Trophoblast cell (in vitro differentiated cells and primary cell): ENCODE measurements at regions not wholly inside any gene's neighbourhood (a gene's known extent, or its start where the extent isn't known, plus 50 kb on each side); places are given as distances from the start of the nearest gene placed in this dataset.

Source experiments
- DNase-seq, 2 donors: peaks; one replicate each; pipeline ENCODE4 v3.0.0-alpha.2; 2016
- H2AFZ ChIP-seq: 2 replicates; pipeline ENCODE4 v1.6.1; 2013; ENCODE audit warnings: low read length, moderate library complexity, mild to moderate bottlenecking; ENCODE audit not compliant: insufficient read depth, poor library complexity
- H2AK5ac ChIP-seq: 2 replicates; pipeline ENCODE4 v1.6.1; 2013; ENCODE audit warnings: mild to moderate bottlenecking, low read length
- H2BK120ac ChIP-seq: 2 replicates; pipeline ENCODE4 v1.6.1; 2013; ENCODE audit warnings: low read length, mild to moderate bottlenecking, moderate library complexity; ENCODE audit not compliant: insufficient read depth, poor library complexity
- H2BK12ac ChIP-seq: 2 replicates; pipeline ENCODE4 v1.6.1; 2013; ENCODE audit warnings: mild to moderate bottlenecking, low read length, moderate library complexity
- H2BK5ac ChIP-seq: 2 replicates; pipeline ENCODE4 v1.6.1; 2013; ENCODE audit warnings: low read length, low read depth, moderate library complexity, mild to moderate bottlenecking; ENCODE audit not compliant: poor library complexity
- H3K14ac ChIP-seq: 2 replicates; pipeline ENCODE4 v1.6.1; 2013; ENCODE audit warnings: mild to moderate bottlenecking, low read length
- H3K18ac ChIP-seq: 2 replicates; pipeline ENCODE4 v1.6.1; 2013; ENCODE audit warnings: mild to moderate bottlenecking, low read length
- H3K23ac ChIP-seq: 2 replicates; pipeline ENCODE4 v1.6.1; 2013; ENCODE audit warnings: low read length
- H3K27ac ChIP-seq: 2 replicates; pipeline ENCODE4 v1.5.1; 2013; ENCODE audit warnings: low read depth, mild to moderate bottlenecking, inconsistent platforms, low read length, moderate library complexity
- H3K27me3 ChIP-seq: 2 replicates; pipeline ENCODE4 v1.6.1; 2013; ENCODE audit warnings: inconsistent platforms, mild to moderate bottlenecking, low read length, moderate library complexity; ENCODE audit not compliant: insufficient read depth
- H3K36me3 ChIP-seq, 2 experiments: 1 replicate in 1 of 2; 2 replicates in 1 of 2; pipeline ENCODE4 v1.6.1; 2013; ENCODE audit warnings: low read length in 2 of 2, mild to moderate bottlenecking in 2 of 2, moderate library complexity in 1 of 2; ENCODE audit not compliant: insufficient read depth in 2 of 2, control insufficient read depth in 1 of 2
- H3K4ac ChIP-seq: 2 replicates; pipeline ENCODE4 v1.6.1; 2013; ENCODE audit warnings: low read depth, mild to moderate bottlenecking, low read length, moderate library complexity
- H3K4me1 ChIP-seq, 2 experiments: 1 replicate in 1 of 2; 2 replicates in 1 of 2; pipeline ENCODE4 v1.6.1; 2013; ENCODE audit warnings: low read length in 2 of 2, mild to moderate bottlenecking in 2 of 2, moderate library complexity in 1 of 2; ENCODE audit not compliant: insufficient read depth in 2 of 2, control insufficient read depth in 1 of 2
- H3K4me2 ChIP-seq: 2 replicates; pipeline ENCODE4 v1.6.1; 2013; ENCODE audit warnings: inconsistent platforms, mild to moderate bottlenecking, low read length, moderate library complexity
- H3K4me3 ChIP-seq: 2 replicates; pipeline ENCODE4 v1.5.1; 2013; ENCODE audit warnings: mild to moderate bottlenecking, low read depth, low read length, inconsistent platforms
- H3K79me1 ChIP-seq: one replicate; pipeline ENCODE4 v1.6.1; 2013; ENCODE audit warnings: low read length
- H3K79me2 ChIP-seq: 2 replicates; pipeline ENCODE4 v1.6.1; 2013; ENCODE audit warnings: low read length, mild to moderate bottlenecking; ENCODE audit not compliant: control insufficient read depth, insufficient read depth, poor library complexity
- H3K9ac ChIP-seq: 2 replicates; pipeline ENCODE4 v1.6.1; 2013; ENCODE audit warnings: mild to moderate bottlenecking, low read length
- H3K9me3 ChIP-seq: 2 replicates; pipeline ENCODE4 v1.6.1; 2013; ENCODE audit warnings: low read depth, mild to moderate bottlenecking, control low read depth, inconsistent platforms, low read length; ENCODE audit not compliant: insufficient read depth
- H4K12ac ChIP-seq: 2 replicates; pipeline ENCODE4 v1.6.1; 2013; ENCODE audit warnings: low read depth, mild to moderate bottlenecking, low read length, moderate library complexity
- H4K8ac ChIP-seq: 2 replicates; pipeline ENCODE4 v1.6.1; 2013; ENCODE audit warnings: low read depth, mild to moderate bottlenecking, low read length, moderate library complexity
- H4K91ac ChIP-seq: one replicate; pipeline ENCODE4 v1.6.1; 2013; ENCODE audit warnings: low read depth, mild to moderate bottlenecking, low read length, moderate library complexity
- WGBS: extraction: QIAGEN DNeasy Blood & Tissue Kit; methylation state at CpG from one replicate; pipeline ENCODE4 v1.1.7; 2013; ENCODE audit warnings: missing lambda C conversion rate; ENCODE audit not compliant: insufficient read length, insufficient coverage; ENCODE audit errors: extremely low coverage; 5-methylcytosine and 5-hydroxymethylcytosine counted together

DNA sequence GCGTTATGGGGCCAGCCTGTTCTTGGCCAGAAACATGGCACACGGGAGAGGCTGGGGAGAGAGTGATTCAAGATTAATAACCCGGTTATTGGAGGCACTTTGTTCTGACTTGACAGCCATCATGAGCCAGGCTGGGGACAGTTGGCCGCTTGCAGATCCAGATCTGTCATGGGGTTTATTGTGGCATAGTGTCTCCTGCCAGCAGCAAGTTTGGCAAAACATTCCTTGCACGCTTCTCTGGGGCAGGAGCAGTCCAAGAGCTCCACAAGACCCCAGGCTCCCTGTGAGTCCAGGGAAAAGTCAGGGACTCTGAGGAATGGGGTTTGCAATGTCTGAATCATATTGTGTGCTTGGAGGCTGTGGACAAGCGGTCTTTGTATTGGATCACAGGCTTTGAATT, 270.4 kb downstream of the MIAT start:
- H4K8ac ChIP-seq: no peak overlapping the region

DNA sequence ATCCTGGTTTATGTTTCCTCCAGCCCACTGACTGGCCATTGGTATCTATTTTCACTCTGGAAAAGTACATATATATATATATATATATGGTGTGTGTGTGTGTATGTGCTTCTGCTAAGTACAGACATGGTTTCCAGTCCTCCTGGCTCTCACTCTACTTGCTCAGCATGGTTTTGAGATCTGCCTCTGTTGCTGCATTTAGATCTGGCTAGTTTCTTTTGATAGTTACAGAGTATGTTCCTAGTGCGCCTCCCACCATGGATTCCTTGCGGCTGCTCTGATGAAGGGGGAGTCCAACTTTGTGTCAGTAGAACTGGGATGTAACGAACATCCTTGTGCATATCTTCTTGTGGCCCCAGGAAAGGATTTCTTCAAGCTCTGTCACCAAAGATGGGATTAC, 274.1 kb downstream of the MIAT start:
- no peak overlapping the region for H2BK12ac ChIP-seq
- H3K4me2 ChIP-seq: no peak overlapping the region
- H3K79me1 ChIP-seq: no peaks in the 10 kb centered on the region
- no CpG with 5 or more reads among the region's 3 CpGs for WGBS
- no peak overlapping the region for H2BK5ac ChIP-seq
- no peak overlapping the region for H2AFZ ChIP-seq
- H2AK5ac ChIP-seq: no peak overlapping the region
- H3K27ac ChIP-seq: no peak overlapping the region
- H3K4me3 ChIP-seq: no peak overlapping the region
- H3K4me1 ChIP-seq: no peaks in the 10 kb centered on the region
- no peak overlapping the region for H4K12ac ChIP-seq
- H2BK120ac ChIP-seq: no peak overlapping the region
- no peak overlapping the region for H4K91ac ChIP-seq
- no peak overlapping the region for H3K9ac ChIP-seq
- H3K27me3 ChIP-seq: no peaks in the 10 kb centered on the region
- H4K8ac ChIP-seq: no peak overlapping the region
- H3K36me3 ChIP-seq: no peaks in the 10 kb centered on the region
- peaks cover 1% of the 10 kb centered on the region for H3K9me3 ChIP-seq
- no peak overlapping the region for H3K4ac ChIP-seq
- no peak overlapping the region for H3K14ac ChIP-seq
- H3K23ac ChIP-seq: no peak overlapping the region
- H3K79me2 ChIP-seq: no peaks in the 10 kb centered on the region
- DNase-seq: no peak
- no peak overlapping the region for H3K18ac ChIP-seq

More for the DNA sequence above, 270.4 kb downstream of the MIAT start:
- H3K79me1 ChIP-seq: no peaks in the 10 kb centered on the region
- H3K27ac ChIP-seq: no peak overlapping the region
- no peak for DNase-seq
- H3K18ac ChIP-seq: no peak overlapping the region
- H3K4me1 ChIP-seq: no peaks in the 10 kb centered on the region
- H2BK12ac ChIP-seq: no peak overlapping the region
- no peak overlapping the region for H2AK5ac ChIP-seq
- no CpG with 5 or more reads among the region's 6 CpGs for WGBS
- H2AFZ ChIP-seq: no peak overlapping the region
- no peak overlapping the region for H3K14ac ChIP-seq
- no peaks in the 10 kb centered on the region for H3K27me3 ChIP-seq
- no peak overlapping the region for H3K4me3 ChIP-seq
- H3K79me2 ChIP-seq: no peaks in the 10 kb centered on the region
- no peak overlapping the region for H4K91ac ChIP-seq
- no peak overlapping the region for H3K23ac ChIP-seq
- no peak overlapping the region for H3K9ac ChIP-seq
- no peak overlapping the region for H3K4me2 ChIP-seq
- no peaks in the 10 kb centered on the region for H3K36me3 ChIP-seq
- no peak overlapping the region for H3K4ac ChIP-seq
- H2BK5ac ChIP-seq: no peak overlapping the region
- peaks cover 1% of the 10 kb centered on the region for H3K9me3 ChIP-seq
- H4K12ac ChIP-seq: no peak overlapping the region
- H2BK120ac ChIP-seq: no peak overlapping the region

DNA sequence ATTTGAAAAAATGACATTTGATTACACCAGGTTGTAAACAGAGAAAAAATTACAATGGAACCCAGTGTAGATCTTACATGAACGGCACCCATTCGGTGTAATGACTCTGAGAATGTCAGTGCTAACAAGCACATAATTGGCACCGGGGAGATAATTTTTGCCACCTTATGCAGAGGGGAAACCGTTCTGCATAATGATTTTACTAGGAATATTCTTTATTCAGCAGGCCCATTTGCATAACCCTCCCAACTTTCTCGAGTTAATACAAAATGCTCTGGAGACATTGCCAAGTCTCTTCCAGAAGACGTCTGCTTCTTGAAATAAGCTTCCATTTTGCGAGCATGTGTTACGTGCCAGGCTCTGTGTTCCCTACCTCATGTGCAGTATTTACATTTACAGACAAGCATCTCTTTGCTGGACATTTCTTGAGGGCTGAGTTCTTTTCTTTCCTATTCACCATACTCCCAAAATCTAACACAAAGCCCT, 275.8 kb downstream of the MIAT start:
- Histone ChIP-seq H3K4me2 (no peak overlapping the region), H3K9me3 (peaks cover 1% of the 10 kb centered on the region), H3K79me2 (no peaks in the 10 kb centered on the region), H3K27me3 (no peaks in the 10 kb centered on the region), H3K4me1 (no peaks in the 10 kb centered on the region), H3K23ac (no peak overlapping the region), H3K4me3 (no peak overlapping the region), H4K12ac (no peak overlapping the region), H3K79me1 (no peaks in the 10 kb centered on the region), H4K8ac (no peak overlapping the region), H2BK12ac (no peak overlapping the region), H3K4ac (no peak overlapping the region), H3K27ac (no peak overlapping the region), H2BK120ac (no peak overlapping the region), H2AK5ac (no peak overlapping the region), H3K36me3 (no peaks in the 10 kb centered on the region), H2AFZ (no peak overlapping the region), H3K14ac (no peak overlapping the region), H3K18ac (no peak overlapping the region), H4K91ac (no peak overlapping the region), H2BK5ac (no peak overlapping the region), H3K9ac (no peak overlapping the region)
- DNase-seq: no peak
- no CpG with 5 or more reads among the region's 8 CpGs for WGBS

DNA sequence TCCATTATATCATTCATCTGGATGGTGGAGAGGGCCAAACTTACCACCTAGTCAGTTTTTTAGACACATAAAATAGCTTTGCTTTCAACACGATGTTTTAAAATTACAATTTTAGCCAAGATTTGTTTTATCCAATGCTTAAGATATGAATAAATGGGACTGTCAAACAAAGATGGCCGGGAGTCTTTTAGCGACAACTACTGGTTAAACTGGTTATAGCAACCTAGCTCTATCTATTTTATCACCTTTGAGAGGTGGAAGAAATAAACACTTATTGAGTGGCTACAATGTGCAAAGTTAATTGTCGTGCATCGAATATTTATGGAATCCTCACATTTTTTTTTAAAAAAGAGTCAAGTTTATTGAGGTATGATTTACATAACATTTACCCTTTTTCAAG, 279.8 kb downstream of the MIAT start:
- no peaks in the 10 kb centered on the region for H3K36me3 ChIP-seq
- H3K79me2 ChIP-seq: no peaks in the 10 kb centered on the region
- H3K14ac ChIP-seq: no peak overlapping the region
- no peak overlapping the region for H2BK12ac ChIP-seq
- DNase-seq: no peak
- no CpG with 5 or more reads among the region's 5 CpGs for WGBS
- H4K12ac ChIP-seq: no peak overlapping the region
- no peak overlapping the region for H3K23ac ChIP-seq
- H4K8ac ChIP-seq: no peak overlapping the region
- no peaks in the 10 kb centered on the region for H3K79me1 ChIP-seq
- no peak overlapping the region for H4K91ac ChIP-seq
- H2AFZ ChIP-seq: no peak overlapping the region
- no peak overlapping the region for H2BK5ac ChIP-seq
- peaks cover 5% of the 10 kb centered on the region in 2 experiments for H3K4me1 ChIP-seq
- H2AK5ac ChIP-seq: no peak overlapping the region
- H3K9ac ChIP-seq: no peak overlapping the region
- no peak overlapping the region for H2BK120ac ChIP-seq
- H3K4me3 ChIP-seq: no peak overlapping the region
- H3K18ac ChIP-seq: no peak overlapping the region
- no peaks in the 10 kb centered on the region for H3K27me3 ChIP-seq
- H3K4me2 ChIP-seq: no peak overlapping the region
- H3K9me3 ChIP-seq: no peaks in the 10 kb centered on the region
- H3K4ac ChIP-seq: no peak overlapping the region
- H3K27ac ChIP-seq: no peak overlapping the region
